ENCODE measurements at regions not wholly inside any gene's neighbourhood (a gene's known extent, or its start where the extent isn't known, plus 50 kb on each side); places are given as distances from the start of the nearest gene placed in this dataset.

DNA sequence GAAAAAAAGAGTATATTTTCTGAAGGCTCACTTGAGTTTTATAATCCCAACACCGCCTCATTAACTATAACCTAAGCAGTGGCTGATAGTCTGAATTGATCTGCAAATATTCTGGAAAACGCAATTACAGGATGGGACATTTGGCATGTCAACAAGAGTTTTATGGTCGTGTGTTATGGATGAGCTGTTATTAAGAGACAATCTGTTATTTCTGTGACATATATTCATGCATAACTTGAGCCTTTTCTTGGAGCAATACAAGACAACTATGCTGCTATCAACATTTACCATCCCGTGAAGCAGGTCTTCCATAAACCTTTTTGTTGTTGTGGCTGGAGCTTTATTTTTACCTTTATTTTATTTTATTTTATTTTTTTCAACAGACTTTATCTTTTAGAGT is 164.4 kb downstream of the SCG2 start:
- Histone ChIP-seq H4K5ac (ENCODE audit: insufficient read length, low read depth, low read length) (no peak overlapping the region), H3K4me3 (ENCODE audit: extremely low read depth in 1 of 4, insufficient read depth in 2 of 4, low read depth in 3 of 4, low read length in 4 of 4) (no peak overlapping the region), H3K18ac (ENCODE audit: extremely low read depth, low read length) (no peak overlapping the region), H2BK12ac (ENCODE audit: low read depth, low read length) (no peak overlapping the region), H3K79me1 (ENCODE audit: low read depth, low read length) (no peaks in the 10 kb centered on the region), H3K4ac (replicated peaks; ENCODE audit: insufficient read length, low read depth, low read length) (no peak overlapping the region), H3K23ac (ENCODE audit: insufficient read length) (no peak overlapping the region), H2BK20ac (ENCODE audit: low read length) (no peak overlapping the region), H3K14ac (ENCODE audit: insufficient read length) (no peak overlapping the region), H3K56ac (replicated peaks; ENCODE audit: insufficient read length, low read depth, low read length) (no peak overlapping the region), H3K9me3 (ENCODE audit: insufficient read depth in 2 of 2, low read depth in 1 of 2, low read length in 1 of 2) (no peaks in the 10 kb centered on the region), H4K20me1 (replicated peaks in 1 of 2; ENCODE audit: control insufficient read depth in 1 of 2, insufficient read depth in 2 of 2, low read length in 2 of 2) (no peaks in the 10 kb centered on the region), H3K27ac (ENCODE audit: low read depth, low read length) (no peak overlapping the region), H3K36me3 (ENCODE audit: control insufficient read depth in 2 of 4, insufficient read depth in 4 of 4, low read length in 3 of 4) (no peaks in the 10 kb centered on the region), H3K23me2 (ENCODE audit: low read depth, low read length) (no peaks in the 10 kb centered on the region; the same call in 1 of the 2 replicates), H3K4me2 (ENCODE audit: insufficient read depth in 1 of 2, low read depth in 2 of 2, low read length in 2 of 2) (no peak overlapping the region), H4K8ac (ENCODE audit: extremely low read depth, insufficient read depth, low read length) (no peak overlapping the region), H2AK5ac (ENCODE audit: low read depth, low read length) (no peak overlapping the region), H2BK5ac (ENCODE audit: low read depth, low read length) (no peak overlapping the region), H3K79me2 (ENCODE audit: control insufficient read depth in 1 of 2, insufficient read depth in 2 of 2, low read length in 2 of 2) (no peaks in the 10 kb centered on the region), H2BK120ac (replicated peaks; ENCODE audit: low read depth, low read length) (no peak overlapping the region), H3K27me3 (replicated peaks in 1 of 4; ENCODE audit: control insufficient read depth in 3 of 4, extremely low read depth in 1 of 4, insufficient read depth in 3 of 4, low read length in 3 of 4) (peaks cover 0 to 1% (median 0%) of the 10 kb centered on the region in 4 experiments; a peak in 1 of 7 replicates), H2AFZ (ENCODE audit: low read length) (no peak overlapping the region), H3K9ac (replicated peaks in 1 of 4; ENCODE audit: extremely low read depth in 1 of 4, low read depth in 3 of 4, low read length in 3 of 4) (no peak overlapping the region), H2BK15ac (ENCODE audit: low read length) (no peak overlapping the region), H3K4me1 (replicated peaks in 1 of 4; ENCODE audit: control insufficient read depth in 3 of 4, insufficient read depth in 4 of 4, low read length in 3 of 4) (no peaks in the 10 kb centered on the region), H4K91ac (replicated peaks; ENCODE audit: insufficient read length, low read length) (no peak overlapping the region)
- ChIA-PET CTCF (ENCODE audit: partially characterized antibody) (interaction anchor here (1.1 kb wide), 1 partner anchor 22 kb away, joined by 4 read pairs; no protein-coding TSS in a partner anchor), POLR2A (ENCODE audit: partially characterized antibody) (no interaction called here)
- 87% methylated on average over 4 of the region's 4 CpGs; no CpG with 5 or more reads in 1 of the 2 experiments for WGBS, 2 experiments (ENCODE audit: extremely low coverage in 1 of 2, insufficient coverage in 1 of 2, insufficient read length in 1 of 2, insufficient replicate concordance in 2 of 2, low coverage in 1 of 2, low lambda C conversion rate in 2 of 2, missing lambda C conversion rate in 1 of 2)
- FAIRE-seq, result no peak
- DNase-seq (ENCODE audit: low read depth in 1 of 2, low spot score in 2 of 2), result no peak
- no peak for TF ChIP-seq HDAC2 (IDR thresholded peaks at IDR 0.05; ENCODE audit: borderline replicate concordance in 1 of 2, low read depth in 2 of 2, low read length in 2 of 2)

Data from H1 (cell line).